ENCODE measurements at regions not wholly inside any gene's neighbourhood (a gene's known extent, or its start where the extent isn't known, plus 50 kb on each side); places are given as distances from the start of the nearest gene placed in this dataset.

- no peak for DNase-seq (ENCODE audit: low read depth in 4 of 4, low spot score in 1 of 4)
Measured at GRCh38 chr20:60967431-60968316, 284.4 kb upstream of the CDH4 start.

GRCh38 chr20:60968853-60969720 lies 283.0 kb upstream of the CDH4 start:
- no peak for DNase-seq (ENCODE audit: low read depth in 4 of 4, low spot score in 1 of 4)

DNA sequence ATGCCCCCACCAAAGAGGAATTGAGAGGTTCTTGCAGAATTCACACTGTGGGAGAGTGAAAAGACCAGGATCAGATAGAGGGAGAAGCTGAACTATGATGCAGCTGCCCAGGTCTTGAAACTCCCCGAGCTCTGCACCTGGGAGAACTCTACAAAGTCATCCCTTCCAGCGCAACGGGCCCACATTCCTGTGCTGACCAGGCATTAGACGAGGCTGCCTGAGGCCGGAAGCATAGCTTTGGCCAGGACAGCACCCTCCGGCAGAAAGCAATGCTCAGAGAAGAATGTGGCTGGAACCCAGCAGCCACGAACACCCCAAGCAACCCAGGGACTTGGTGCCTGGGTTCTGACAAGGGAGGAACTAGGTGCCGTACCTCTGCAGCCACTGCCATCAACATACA lies 281.5 kb upstream of the CDH4 start:
- DNase-seq (ENCODE audit: low read depth in 4 of 4, low spot score in 1 of 4) = no peak

DNA sequence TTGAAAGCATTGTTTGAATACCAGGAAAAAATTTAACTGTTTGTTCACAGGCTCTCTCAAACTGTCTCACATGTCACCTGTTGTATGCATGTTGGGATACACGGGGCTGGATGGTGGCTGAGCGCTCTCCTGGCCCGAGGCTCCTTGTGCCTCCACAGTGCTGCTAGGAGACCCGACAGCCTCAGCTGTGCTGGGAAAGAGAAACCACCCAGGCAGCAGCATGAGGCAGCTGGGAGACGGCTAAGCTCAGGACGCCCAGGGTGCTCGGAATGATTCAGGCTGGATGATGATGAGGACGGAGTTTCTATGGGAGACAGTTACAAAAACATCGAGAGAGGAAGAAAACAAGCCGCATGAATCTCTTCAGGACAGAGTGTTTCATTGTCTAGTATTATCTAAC lies 278.0 kb upstream of the CDH4 start:
- no peak for DNase-seq (ENCODE audit: low read depth in 4 of 4, low spot score in 1 of 4)

DNA sequence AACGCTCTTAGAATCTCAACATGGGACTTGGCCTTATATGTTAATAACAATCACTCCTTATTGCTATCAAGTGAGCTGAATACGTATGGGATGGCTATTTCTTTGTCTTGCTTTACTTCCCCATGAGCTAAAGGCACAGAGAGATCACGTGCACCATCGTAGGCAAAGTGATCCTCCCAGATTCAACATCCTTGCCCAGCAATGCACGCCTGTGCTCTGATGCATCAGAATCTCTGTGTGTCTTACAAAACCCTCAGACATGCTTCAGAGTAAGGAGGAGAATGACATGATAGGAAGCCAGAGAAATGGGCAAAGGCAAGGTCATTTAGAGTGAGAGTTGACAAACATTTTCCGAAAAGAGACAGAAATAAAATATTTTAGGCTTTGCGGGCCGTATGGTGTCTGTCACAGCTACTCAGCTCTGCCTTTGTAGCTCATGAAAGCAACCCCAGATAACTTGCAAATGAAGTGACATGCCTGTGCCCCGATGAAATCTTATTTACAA lies 277.6 kb upstream of the CDH4 start:
- no peak for DNase-seq (ENCODE audit: low read depth in 4 of 4, low spot score in 1 of 4)

DNA sequence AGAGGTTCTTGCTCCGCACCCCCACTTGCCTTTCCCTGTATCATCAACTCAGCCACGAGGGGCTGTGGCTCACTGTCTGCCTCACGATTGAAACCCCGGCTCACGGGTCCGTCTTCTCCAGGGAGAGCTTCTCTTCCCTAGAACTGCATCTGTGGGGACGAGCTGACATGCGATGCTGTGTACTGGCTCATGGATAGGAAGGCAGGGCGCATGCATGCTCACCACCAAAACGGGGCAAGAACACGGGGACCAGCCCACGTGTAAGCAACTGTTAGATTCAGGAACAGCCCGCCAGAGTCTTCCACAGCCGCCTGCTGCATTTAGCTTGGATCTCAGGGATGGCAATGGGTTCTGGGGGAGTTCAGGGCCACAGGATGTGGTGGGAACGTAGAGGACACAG lies 275.9 kb upstream of the CDH4 start:
- no peak for DNase-seq (ENCODE audit: low read depth in 4 of 4, low spot score in 1 of 4)

GRCh38 chr20:60976913-60977312 lies 275.1 kb upstream of the CDH4 start:
- DNase-seq (ENCODE audit: low read depth in 4 of 4, low spot score in 1 of 4) = no peak

DNA sequence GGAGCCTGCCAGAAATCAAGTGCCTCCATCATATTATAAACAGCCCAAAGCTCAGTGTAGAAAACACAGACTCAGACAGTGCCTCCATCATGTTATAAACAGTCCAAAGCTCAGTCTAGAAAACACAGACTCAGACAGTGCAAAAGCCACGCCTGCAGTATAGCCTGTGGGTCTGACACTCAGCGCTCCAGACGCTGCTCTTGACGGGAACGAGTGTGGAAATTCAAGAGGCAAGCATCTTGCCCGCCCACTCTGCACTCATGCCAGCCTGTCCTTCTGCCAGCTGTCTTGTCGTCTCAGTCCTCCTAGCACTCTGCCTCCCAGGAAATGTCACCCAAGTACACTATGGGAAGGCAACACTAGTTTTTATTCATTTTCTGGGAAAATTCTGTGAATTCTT lies 274.2 kb upstream of the CDH4 start:
- no peak for DNase-seq (ENCODE audit: low read depth in 4 of 4, low spot score in 1 of 4)

- no peak for DNase-seq (ENCODE audit: low read depth in 4 of 4, low spot score in 1 of 4)
Measured at GRCh38 chr20:60984666-60985065, 267.4 kb upstream of the CDH4 start.

- DNase-seq (ENCODE audit: low read depth in 4 of 4, low spot score in 1 of 4) = no peak
Measured at GRCh38 chr20:60986506-60987156, 265.4 kb upstream of the CDH4 start.

DNA sequence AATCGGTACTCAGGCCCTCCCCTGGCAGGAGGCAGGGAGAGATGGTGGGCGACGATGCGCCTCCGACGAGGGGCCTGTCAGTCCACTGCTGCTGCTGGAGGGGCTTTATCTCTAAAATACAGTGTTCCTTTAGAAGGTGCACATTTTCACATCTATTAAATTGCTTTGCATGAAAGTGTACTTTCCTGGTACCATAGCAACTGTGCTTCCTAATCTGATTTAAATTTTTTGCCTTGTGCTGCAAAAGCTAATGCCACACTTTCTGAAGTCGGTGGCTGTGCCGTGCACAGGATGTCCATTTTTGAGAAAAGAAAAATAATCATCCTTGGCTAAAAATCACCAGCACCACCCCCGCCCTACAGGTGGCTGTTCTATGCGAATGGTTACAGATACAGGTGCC lies 262.0 kb upstream of the CDH4 start:
- DNase-seq (ENCODE audit: low read depth in 4 of 4, low spot score in 1 of 4) = no peak

GRCh38 chr20:60990643-60991042 lies 261.4 kb upstream of the CDH4 start:
- no peak for DNase-seq (ENCODE audit: low read depth in 4 of 4, low spot score in 1 of 4)

GRCh38 chr20:60993433-60994044 lies 258.5 kb upstream of the CDH4 start:
- no peak for DNase-seq (ENCODE audit: low read depth in 4 of 4, low spot score in 1 of 4)

- no peak for DNase-seq (ENCODE audit: low read depth in 4 of 4, low spot score in 1 of 4)
Measured at GRCh38 chr20:60999250-60999649, 252.8 kb upstream of the CDH4 start.

DNA sequence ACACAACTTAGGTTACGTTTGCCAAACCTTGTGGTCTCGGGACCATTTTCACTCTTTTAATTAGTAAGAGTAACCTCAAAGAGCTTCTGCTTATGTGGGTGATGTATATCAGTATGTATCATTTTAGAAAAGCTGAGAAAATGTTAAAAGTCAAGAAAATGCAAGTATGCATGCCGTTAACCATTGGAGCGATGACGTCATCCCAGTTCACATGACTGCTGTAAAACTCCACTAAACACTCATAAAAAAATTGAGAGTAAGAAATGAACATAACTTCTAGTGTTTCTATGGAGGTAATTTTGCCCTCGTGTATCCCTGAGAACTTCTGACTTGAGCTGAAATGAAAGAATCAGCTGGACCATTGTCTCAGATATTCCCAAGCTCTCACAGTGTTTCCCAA lies 250.0 kb upstream of the CDH4 start:
- no peak for DNase-seq (ENCODE audit: low read depth in 4 of 4, low spot score in 1 of 4)

- DNase-seq (ENCODE audit: low read depth in 4 of 4, low spot score in 1 of 4) = no peak
Measured at GRCh38 chr20:61014491-61014890, 237.6 kb upstream of the CDH4 start.

DNA sequence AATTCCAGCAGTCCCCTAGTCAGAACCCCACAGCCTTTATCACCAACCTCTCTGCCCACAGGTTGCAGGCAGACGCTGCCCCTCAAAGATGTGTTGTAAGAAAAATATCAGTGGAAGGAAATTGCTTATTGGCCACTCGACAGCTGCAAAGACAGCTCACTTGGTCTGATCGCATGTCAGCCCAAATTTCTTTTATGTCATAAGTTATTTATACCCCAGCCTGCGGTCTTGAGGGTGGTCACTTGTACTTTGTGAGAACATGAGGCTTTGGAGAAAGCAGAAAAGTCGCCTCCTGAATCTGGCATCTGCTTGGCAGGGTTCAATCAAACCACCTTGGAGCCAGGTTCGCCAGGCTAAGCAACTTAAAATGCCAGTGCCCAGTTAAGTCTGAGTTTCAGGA lies 236.5 kb upstream of the CDH4 start:
- DNase-seq (ENCODE audit: low read depth in 4 of 4, low spot score in 1 of 4) = no peak

- no peak for DNase-seq (ENCODE audit: low read depth in 4 of 4, low spot score in 1 of 4)
Measured at GRCh38 chr20:61019322-61019721, 232.7 kb upstream of the CDH4 start.

- DNase-seq (ENCODE audit: low read depth in 4 of 4, low spot score in 1 of 4) = no peak
Measured at GRCh38 chr20:61023612-61024011, 228.4 kb upstream of the CDH4 start.

- no peak for DNase-seq (ENCODE audit: low read depth in 4 of 4, low spot score in 1 of 4)
Measured at GRCh38 chr20:61024390-61024789, 227.7 kb upstream of the CDH4 start.

GRCh38 chr20:61025536-61025935 lies 226.5 kb upstream of the CDH4 start:
- no peak for DNase-seq (ENCODE audit: low read depth in 4 of 4, low spot score in 1 of 4)
